Stomach (tissue), 4 donors: ENCODE measurements at regions not wholly inside any gene's neighbourhood (a gene's known extent, or its start where the extent isn't known, plus 50 kb on each side); places are given as distances from the start of the nearest gene placed in this dataset.

Source experiments
- CTCF ChIP-seq, 7 experiments: fragments of 450-650 bp in 4 of 7; fragments of 200-600 bp in 3 of 7; sonication (generic) in 3 of 7; IDR thresholded peaks; one replicate each; pipeline ENCODE4 v1.5.1; 2016 to 2019; ENCODE audit warnings: antibody characterized with exemption in 7 of 7, control low read depth in 2 of 7, mild to moderate bottlenecking in 1 of 7
- EP300 ChIP-seq: sonication (generic); formaldehyde crosslinking; IDR thresholded peaks from one replicate; pipeline ENCODE4 v1.6.1; 2017; ENCODE audit warnings: antibody characterized with exemption
- POLR2A ChIP-seq, 4 donors: fragments of 450-650 bp; IDR thresholded peaks; one replicate each; pipeline ENCODE4 v1.6.1; 2016; ENCODE audit warnings: antibody characterized with exemption in 4 of 4, control low read depth in 2 of 4, mild to moderate bottlenecking in 1 of 4, moderate library complexity in 1 of 4
- POLR2AphosphoS5 ChIP-seq, 3 donors: sonication (generic); formaldehyde crosslinking; IDR thresholded peaks; one replicate each; pipeline ENCODE4 v1.6.1; 2016; ENCODE audit warnings: antibody characterized with exemption in 3 of 3

GRCh38 chr5:35362772-35363171 lies 132.5 kb upstream of the PRLR start:
- no peak for TF ChIP-seq CTCF (IDR thresholded peaks at IDR 0.05)
- TF ChIP-seq EP300 = no peak
- no peak for TF ChIP-seq POLR2A (IDR thresholded peaks at IDR 0.05)
- TF ChIP-seq POLR2AphosphoS5 (IDR thresholded peaks at IDR 0.05) = no peak
